OCI-LY1 (cell line): ENCODE measurements at regions not wholly inside any gene's neighbourhood (a gene's known extent, or its start where the extent isn't known, plus 50 kb on each side); places are given as distances from the start of the nearest gene placed in this dataset.

Experiments
- H2AFZ ChIP-seq: fragments of 200-600 bp; sonication (generic), shearing (Covaris generic); 2 replicates; pipeline ENCODE4 v1.6.0; 2014; ENCODE audit warnings: antibody characterized with exemption, mild to moderate bottlenecking, low read length
- H3F3A ChIP-seq: fragments of 200-600 bp; sonication (generic), shearing (Covaris generic); 2 replicates; pipeline ENCODE4 v1.6.0; 2014; ENCODE audit warnings: mild to moderate bottlenecking, antibody characterized with exemption, low read length, moderate library complexity; ENCODE audit not compliant: insufficient read depth
- H3K27ac ChIP-seq: fragments of 200-600 bp; sonication (generic); 2 replicates; pipeline ENCODE4 v1.5.1; 2014; ENCODE audit warnings: low read length, mixed run types, mild to moderate bottlenecking, low read depth; ENCODE audit not compliant: poor library complexity, severe bottlenecking
- H3K27me3 ChIP-seq: fragments of 200-600 bp; sonication (generic); 2 replicates; pipeline ENCODE4 v1.6.0; 2014; ENCODE audit warnings: antibody characterized with exemption, mild to moderate bottlenecking, low read length, moderate library complexity; ENCODE audit not compliant: insufficient read depth
- H3K36me3 ChIP-seq: fragments of 200-600 bp; sonication (generic); 2 replicates; pipeline ENCODE4 v1.6.1; 2014; ENCODE audit warnings: mild to moderate bottlenecking, antibody characterized with exemption, low read length, moderate library complexity, mixed read lengths; ENCODE audit not compliant: insufficient read depth
- H3K4me1 ChIP-seq: fragments of 200-600 bp; sonication (generic); 2 replicates; pipeline ENCODE4 v1.5.1; 2014; ENCODE audit warnings: mild to moderate bottlenecking, low read length, moderate library complexity; ENCODE audit not compliant: insufficient read depth, severe bottlenecking
- H3K4me2 ChIP-seq: fragments of 200-600 bp; sonication (generic), shearing (Covaris generic); 2 replicates; pipeline ENCODE4 v1.6.1; 2014; ENCODE audit warnings: low read length
- H3K4me3 ChIP-seq: fragments of 200-600 bp; sonication (generic); 2 replicates; pipeline ENCODE4 v1.5.1; 2014; ENCODE audit warnings: low read length, low read depth, mild to moderate bottlenecking, mixed read lengths; ENCODE audit not compliant: poor library complexity, severe bottlenecking
- H3K79me2 ChIP-seq: fragments of 200-600 bp; shearing (Covaris generic); 2 replicates; pipeline ENCODE4 v1.6.1; 2016; ENCODE audit warnings: mixed run types, low read length, mixed read lengths; ENCODE audit not compliant: insufficient read depth
- H3K9ac ChIP-seq: fragments of 200-600 bp; sonication (generic), shearing (Covaris generic); 2 replicates; pipeline ENCODE4 v1.6.1; 2014; ENCODE audit warnings: mild to moderate bottlenecking, low read length, mixed read lengths
- H3K9me2 ChIP-seq: fragments of 200-600 bp; sonication (generic), shearing (Covaris generic); 2 replicates; pipeline ENCODE4 v1.6.1; 2014; ENCODE audit warnings: low read depth, mild to moderate bottlenecking, low read length, mixed read lengths
- H3K9me3 ChIP-seq: fragments of 200-600 bp; shearing (Covaris generic); 2 replicates; pipeline ENCODE4 v1.6.1; 2014; ENCODE audit warnings: low read length, mixed read lengths
- H4K20me1 ChIP-seq: fragments of 200-600 bp; sonication (generic), shearing (Covaris generic); 2 replicates; pipeline ENCODE4 v1.6.0; 2016; ENCODE audit warnings: mild to moderate bottlenecking, low read length; ENCODE audit not compliant: insufficient read depth
- CTCF ChIP-seq: fragments of 200-600 bp; sonication (generic), shearing (Covaris generic); IDR thresholded peaks from 2 replicates; pipeline ENCODE4 v1.5.1; 2017; ENCODE audit warnings: mild to moderate bottlenecking, antibody characterized with exemption, low read length, moderate library complexity, mixed read lengths
- EZH2 ChIP-seq: fragments of 200-600 bp; sonication (generic), shearing (Covaris generic); IDR thresholded peaks from 2 replicates; pipeline ENCODE4 v1.8.0; 2017; ENCODE audit warnings: borderline replicate concordance, mixed run types, mild to moderate bottlenecking, antibody characterized with exemption, low read length, moderate library complexity, mixed read lengths

GRCh38 chr3:76377074-76377473 is 591.7 kb upstream of the ZNF717 start:
- no peaks in the 10 kb centered on the region for H3K9me3 ChIP-seq
- H3K27me3 ChIP-seq: no peaks in the 10 kb centered on the region
- no peaks in the 10 kb centered on the region for H3K9me2 ChIP-seq
- no peaks in the 10 kb centered on the region for H3K79me2 ChIP-seq
- TF ChIP-seq EZH2: no peak
- TF ChIP-seq CTCF: no peak
- no peaks in the 10 kb centered on the region for H3F3A ChIP-seq
- H3K36me3 ChIP-seq: no peaks in the 10 kb centered on the region
- H4K20me1 ChIP-seq: no peaks in the 10 kb centered on the region
- H3K4me2 ChIP-seq: no peak overlapping the region
- H3K4me3 ChIP-seq: no peak overlapping the region
- no peaks in the 10 kb centered on the region for H3K4me1 ChIP-seq
- no peak overlapping the region for H3K9ac ChIP-seq
- no peak overlapping the region for H3K27ac ChIP-seq
- no peak overlapping the region for H2AFZ ChIP-seq

GRCh38 chr3:76378789-76379188 is 593.4 kb upstream of the ZNF717 start:
- Histone ChIP-seq H3K79me2 (no peaks in the 10 kb centered on the region), H3K27ac (no peak overlapping the region), H3K4me2 (no peak overlapping the region), H4K20me1 (no peaks in the 10 kb centered on the region), H3K4me1 (no peaks in the 10 kb centered on the region), H3K27me3 (no peaks in the 10 kb centered on the region), H3F3A (no peaks in the 10 kb centered on the region), H3K9me3 (no peaks in the 10 kb centered on the region), H3K9ac (no peak overlapping the region), H3K9me2 (no peaks in the 10 kb centered on the region), H3K4me3 (no peak overlapping the region), H2AFZ (no peak overlapping the region), H3K36me3 (no peaks in the 10 kb centered on the region)
- TF ChIP-seq EZH2 (no peak), CTCF (no peak)

- Histone ChIP-seq H3K4me2 (no peak overlapping the region), H3K9ac (no peak overlapping the region)
These were observed 598.4 kb upstream of the ZNF717 start for GRCh38 chr3:76383781-76384180.

More at GRCh38 chr3:76383781-76384180, 598.4 kb upstream of the ZNF717 start:
- no peaks in the 10 kb centered on the region for H3K27me3 ChIP-seq
- H3F3A ChIP-seq: no peaks in the 10 kb centered on the region
- H4K20me1 ChIP-seq: no peaks in the 10 kb centered on the region
- H2AFZ ChIP-seq: no peak overlapping the region
- H3K9me2 ChIP-seq: no peaks in the 10 kb centered on the region
- no peak overlapping the region for H3K4me3 ChIP-seq
- no peaks in the 10 kb centered on the region for H3K4me1 ChIP-seq
- no peaks in the 10 kb centered on the region for H3K9me3 ChIP-seq
- H3K36me3 ChIP-seq: no peaks in the 10 kb centered on the region
- H3K27ac ChIP-seq: no peak overlapping the region
- no peak for TF ChIP-seq CTCF
- no peak for TF ChIP-seq EZH2
- no peaks in the 10 kb centered on the region for H3K79me2 ChIP-seq
